ENCODE measurements at regions not wholly inside any gene's neighbourhood (a gene's known extent, or its start where the extent isn't known, plus 50 kb on each side); places are given as distances from the start of the nearest gene placed in this dataset.

- Histone ChIP-seq H3K36me3 (ENCODE audit: low read depth) (no peaks in the 10 kb centered on the region), H3K4me3 (no peak overlapping the region), H3K9me3 (no peaks in the 10 kb centered on the region), H3K4me1 (ENCODE audit: low read depth) (no peaks in the 10 kb centered on the region)
- ATAC-seq: no peak
- TF ChIP-seq, protein P1, sequence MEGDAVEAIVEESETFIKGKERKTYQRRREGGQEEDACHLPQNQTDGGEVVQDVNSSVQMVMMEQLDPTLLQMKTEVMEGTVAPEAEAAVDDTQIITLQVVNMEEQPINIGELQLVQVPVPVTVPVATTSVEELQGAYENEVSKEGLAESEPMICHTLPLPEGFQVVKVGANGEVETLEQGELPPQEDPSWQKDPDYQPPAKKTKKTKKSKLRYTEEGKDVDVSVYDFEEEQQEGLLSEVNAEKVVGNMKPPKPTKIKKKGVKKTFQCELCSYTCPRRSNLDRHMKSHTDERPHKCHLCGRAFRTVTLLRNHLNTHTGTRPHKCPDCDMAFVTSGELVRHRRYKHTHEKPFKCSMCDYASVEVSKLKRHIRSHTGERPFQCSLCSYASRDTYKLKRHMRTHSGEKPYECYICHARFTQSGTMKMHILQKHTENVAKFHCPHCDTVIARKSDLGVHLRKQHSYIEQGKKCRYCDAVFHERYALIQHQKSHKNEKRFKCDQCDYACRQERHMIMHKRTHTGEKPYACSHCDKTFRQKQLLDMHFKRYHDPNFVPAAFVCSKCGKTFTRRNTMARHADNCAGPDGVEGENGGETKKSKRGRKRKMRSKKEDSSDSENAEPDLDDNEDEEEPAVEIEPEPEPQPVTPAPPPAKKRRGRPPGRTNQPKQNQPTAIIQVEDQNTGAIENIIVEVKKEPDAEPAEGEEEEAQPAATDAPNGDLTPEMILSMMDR (IDR thresholded peaks at IDR 0.05): no peak
- DNase-seq: no peak
- intact Hi-C loops (cut with DNase I, micrococcal nuclease): no loop called here
Measured at GRCh38 chr12:58774731-58775130, 145.6 kb downstream of the LRIG3 start.

DNA sequence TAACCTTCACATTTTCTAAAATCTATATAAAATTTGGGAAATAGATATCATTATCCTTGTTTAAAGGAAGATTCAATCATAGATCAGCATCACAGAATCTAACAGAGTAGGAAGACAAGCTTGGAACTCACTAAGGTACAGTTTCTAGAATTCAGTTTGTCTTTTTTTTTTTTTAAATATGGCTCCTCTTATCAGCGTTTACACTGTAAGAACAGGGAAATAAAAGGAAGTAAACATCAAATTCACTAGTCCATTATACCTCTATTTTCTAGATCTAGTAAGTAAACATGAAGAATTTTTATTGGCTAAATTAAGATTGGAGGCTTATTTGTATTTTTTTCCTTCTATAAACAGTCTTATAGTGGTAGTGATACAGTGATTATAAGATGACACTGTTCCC, 144.9 kb downstream of the LRIG3 start:
- TF ChIP-seq, protein P1 (IDR thresholded peaks at IDR 0.05): no peak
- H3K4me3 ChIP-seq: no peak overlapping the region
- no peaks in the 10 kb centered on the region for H3K4me1 ChIP-seq (ENCODE audit: low read depth)
- no peaks in the 10 kb centered on the region for H3K36me3 ChIP-seq (ENCODE audit: low read depth)
- DNase-seq: no peak
- intact Hi-C loops (cut with DNase I, micrococcal nuclease): no loop called here
- peak; percentile 17 for ATAC-seq
- H3K9me3 ChIP-seq: no peaks in the 10 kb centered on the region

GRCh38 chr12:58776144-58776543, 144.2 kb downstream of the LRIG3 start:
- no peaks in the 10 kb centered on the region for H3K4me1 ChIP-seq (ENCODE audit: low read depth)
- no peak overlapping the region for H3K4me3 ChIP-seq
- intact Hi-C loops (cut with DNase I, micrococcal nuclease): no loop called here
- TF ChIP-seq, protein P1 (IDR thresholded peaks at IDR 0.05): no peak
- H3K9me3 ChIP-seq: no peaks in the 10 kb centered on the region
- DNase-seq (no peak), ATAC-seq (no peak)
- H3K36me3 ChIP-seq (ENCODE audit: low read depth): no peaks in the 10 kb centered on the region

GRCh38 chr12:58777815-58778214, 142.5 kb downstream of the LRIG3 start:
- ATAC-seq (no peak), DNase-seq (no peak)
- H3K36me3 ChIP-seq (ENCODE audit: low read depth): no peaks in the 10 kb centered on the region
- TF ChIP-seq, protein P1 (IDR thresholded peaks at IDR 0.05): no peak
- no peak overlapping the region for H3K4me3 ChIP-seq
- H3K9me3 ChIP-seq: no peaks in the 10 kb centered on the region
- no peaks in the 10 kb centered on the region for H3K4me1 ChIP-seq (ENCODE audit: low read depth)
- intact Hi-C loops (cut with DNase I, micrococcal nuclease): no loop called here

DNA sequence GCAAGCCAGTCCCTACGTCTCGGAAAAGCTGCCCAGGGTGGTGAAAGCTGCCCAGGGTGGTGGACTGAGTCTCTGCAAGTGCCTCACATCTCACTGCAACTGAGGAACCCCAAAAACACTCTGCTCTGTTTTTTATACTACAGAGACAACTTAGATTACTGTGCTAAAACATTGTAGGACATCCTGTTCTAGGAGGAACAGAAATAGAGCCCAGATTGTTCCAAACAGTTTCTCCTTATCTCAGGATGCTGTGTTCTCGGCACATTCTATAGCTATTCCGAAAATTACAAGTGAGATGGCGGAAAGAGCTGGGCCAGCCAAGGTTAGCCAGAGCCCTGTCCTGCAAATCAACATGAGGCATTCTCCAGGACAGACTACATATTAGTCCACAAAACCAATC, 138.7 kb downstream of the LRIG3 start:
- H3K9me3 ChIP-seq: no peaks in the 10 kb centered on the region
- H3K36me3 ChIP-seq (ENCODE audit: low read depth): no peaks in the 10 kb centered on the region
- TF ChIP-seq, protein P1 (IDR thresholded peaks at IDR 0.05): no peak
- DNase-seq: no peak
- H3K4me1 ChIP-seq (ENCODE audit: low read depth): no peaks in the 10 kb centered on the region
- H3K4me3 ChIP-seq: no peak overlapping the region
- ATAC-seq: no peak
- intact Hi-C loops (cut with DNase I, micrococcal nuclease): no loop called here
